ENCODE measurements at regions not wholly inside any gene's neighbourhood (a gene's known extent, or its start where the extent isn't known, plus 50 kb on each side); places are given as distances from the start of the nearest gene placed in this dataset.

DNA sequence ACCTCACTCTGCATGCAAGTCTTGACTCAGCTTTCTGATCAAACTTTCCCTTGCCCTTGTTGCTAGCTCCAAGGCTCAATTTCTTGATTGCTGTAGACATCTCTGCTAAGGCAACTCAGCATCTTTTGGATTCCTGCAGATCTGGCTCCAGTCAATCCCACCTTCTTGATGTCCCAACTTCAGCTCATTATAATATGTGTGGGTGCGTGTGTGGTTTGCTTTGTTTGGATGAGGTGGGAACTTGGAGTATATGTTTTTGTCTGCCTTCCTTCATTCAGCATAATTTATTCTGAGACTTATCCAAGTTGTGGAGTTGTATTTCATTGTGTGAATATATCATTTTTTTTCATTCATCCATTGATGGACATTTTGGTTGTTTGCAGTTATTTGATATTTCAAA, 364.8 kb upstream of the IGFBP3 start:
- CTCF ChIA-PET = interaction anchor here (1.1 to 2.4 kb wide), 4 partner anchors 14 to 363 kb away, joined by 3 to 16 read pairs (median 3); no protein-coding TSS in a partner anchor
- WGBS (ENCODE audit: insufficient coverage, insufficient replicate concordance, low lambda C conversion rate, missing lambda C conversion rate) = 46% methylated on average over 1 of the region's 1 CpG
- SMC1A ChIA-PET (ENCODE audit: uncharacterized antibody, unreplicated experiment) = interaction anchor here (0.6 to 7.2 kb wide), 12 partner anchors 8 to 363 kb away, joined by 3 to 64 read pairs (median 4); no protein-coding TSS in a partner anchor
- Histone ChIP-seq H3K9me3 (replicated peaks; ENCODE audit: control insufficient read depth, insufficient read depth, low read length) (no peaks in the 10 kb centered on the region), H3K27ac (ENCODE audit: control insufficient read depth, insufficient read depth) (no peak overlapping the region), H3K4me2 (ENCODE audit: control insufficient read depth, insufficient read depth) (no peak overlapping the region), H3K4me1 (ENCODE audit: control insufficient read depth, insufficient read depth, low read length) (no peaks in the 10 kb centered on the region), H3K36me3 (ENCODE audit: control insufficient read depth in 2 of 2, insufficient read depth in 2 of 2, low read length in 1 of 2) (no peaks in the 10 kb centered on the region), H3K4me3 (no peak overlapping the region), H3K79me2 (ENCODE audit: control insufficient read depth, insufficient read depth, low read length) (no peaks in the 10 kb centered on the region), H2AFZ (ENCODE audit: control insufficient read depth, low read depth, low read length) (no peak overlapping the region), H4K20me1 (ENCODE audit: control insufficient read depth, insufficient read depth) (no peaks in the 10 kb centered on the region), H3K9ac (ENCODE audit: control insufficient read depth, insufficient read depth, low read length) (no peak overlapping the region), H3K27me3 (replicated peaks in 1 of 2; ENCODE audit: control insufficient read depth in 2 of 2, insufficient read depth in 2 of 2, low read length in 1 of 2) (no peaks in the 10 kb centered on the region)
- no peak for TF ChIP-seq HDGF (IDR thresholded peaks at IDR 0.05)
- TF ChIP-seq, protein P1, sequence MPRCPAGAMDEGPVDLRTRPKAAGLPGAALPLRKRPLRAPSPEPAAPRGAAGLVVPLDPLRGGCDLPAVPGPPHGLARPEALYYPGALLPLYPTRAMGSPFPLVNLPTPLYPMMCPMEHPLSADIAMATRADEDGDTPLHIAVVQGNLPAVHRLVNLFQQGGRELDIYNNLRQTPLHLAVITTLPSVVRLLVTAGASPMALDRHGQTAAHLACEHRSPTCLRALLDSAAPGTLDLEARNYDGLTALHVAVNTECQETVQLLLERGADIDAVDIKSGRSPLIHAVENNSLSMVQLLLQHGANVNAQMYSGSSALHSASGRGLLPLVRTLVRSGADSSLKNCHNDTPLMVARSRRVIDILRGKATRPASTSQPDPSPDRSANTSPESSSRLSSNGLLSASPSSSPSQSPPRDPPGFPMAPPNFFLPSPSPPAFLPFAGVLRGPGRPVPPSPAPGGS (IDR thresholded peaks at IDR 0.05; ENCODE audit: borderline replicate concordance, insufficient read depth, low read depth, low read length, poor library complexity, severe bottlenecking) = no peak
- TF ChIP-seq JUNB (IDR thresholded peaks at IDR 0.05) = no peak
- TF ChIP-seq KDM1A (IDR thresholded peaks at IDR 0.05; ENCODE audit: borderline replicate concordance) = no peak
- BruUV-seq (replicated peaks) = no TSS peak
- in situ Hi-C loops (cut with MboI) = no loop called here
- no peak for FAIRE-seq
- no peak for ATAC-seq
- POLR2A ChIA-PET = no interaction called here
- DNase-seq (ENCODE audit: low read depth, low spot score) = no peak
- intact Hi-C loops (cut with micrococcal nuclease; ENCODE audit: unreplicated experiment) = no loop called here
- RAD21 ChIA-PET (ENCODE audit: unreplicated experiment) = interaction anchor here (0.9 to 7.3 kb wide), 7 partner anchors 9 to 363 kb away, joined by 3 to 35 read pairs (median 4); partner anchors contain the start of gene IGFBP3

DNA sequence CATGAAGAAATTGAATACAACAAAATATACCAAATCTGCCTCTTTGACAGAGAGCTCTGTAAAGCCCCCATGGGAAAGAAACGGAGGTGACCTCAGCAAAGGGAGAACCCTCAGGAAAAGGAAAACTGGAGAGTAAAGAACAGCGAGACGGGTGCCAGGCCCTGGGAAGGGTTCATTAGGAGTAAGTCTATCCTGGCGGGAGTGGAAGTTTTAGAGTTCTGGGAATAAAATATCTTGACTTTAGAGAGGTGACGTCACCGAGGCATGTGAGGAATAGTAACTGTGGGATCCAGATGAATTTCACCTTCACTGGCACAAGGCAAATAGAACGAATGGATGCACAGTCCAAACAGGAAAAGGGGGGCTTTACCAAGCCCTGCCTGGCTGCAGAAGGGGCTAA, 362.8 kb upstream of the IGFBP3 start:
- ChIA-PET SMC1A (ENCODE audit: uncharacterized antibody, unreplicated experiment) (interaction anchor here (1.8 kb wide), 1 partner anchor 8 kb away, joined by 5 read pairs; no protein-coding TSS in a partner anchor), POLR2A (no interaction called here), RAD21 (ENCODE audit: unreplicated experiment) (interaction anchor here (1.0 to 3.9 kb wide), 3 partner anchors 7 to 131 kb away, joined by 3 to 32 read pairs (median 16); no protein-coding TSS in a partner anchor), CTCF (interaction anchor here (1.1 kb wide), 1 partner anchor 202 kb away, joined by 3 read pairs; no protein-coding TSS in a partner anchor)
- in situ Hi-C loops (cut with MboI) = no loop called here
- FAIRE-seq (no peak), ATAC-seq (no peak), DNase-seq (ENCODE audit: low read depth, low spot score) (no peak)
- no peak overlapping the region for H3K9ac ChIP-seq (ENCODE audit: control insufficient read depth, insufficient read depth, low read length)
- WGBS (ENCODE audit: insufficient coverage, insufficient replicate concordance, low lambda C conversion rate, missing lambda C conversion rate) = 59% methylated on average over 7 of the region's 7 CpGs
- no peak overlapping the region for H2AFZ ChIP-seq (ENCODE audit: control insufficient read depth, low read depth, low read length)
- H4K20me1 ChIP-seq (ENCODE audit: control insufficient read depth, insufficient read depth) = no peaks in the 10 kb centered on the region
- no TSS peak for BruUV-seq (replicated peaks)
- no peaks in the 10 kb centered on the region for H3K36me3 ChIP-seq (ENCODE audit: control insufficient read depth in 2 of 2, insufficient read depth in 2 of 2, low read length in 1 of 2)
- no peaks in the 10 kb centered on the region for H3K4me1 ChIP-seq (ENCODE audit: control insufficient read depth, insufficient read depth, low read length)
- no peaks in the 10 kb centered on the region for H3K79me2 ChIP-seq (ENCODE audit: control insufficient read depth, insufficient read depth, low read length)
- no peaks in the 10 kb centered on the region for H3K27me3 ChIP-seq (replicated peaks in 1 of 2; ENCODE audit: control insufficient read depth in 2 of 2, insufficient read depth in 2 of 2, low read length in 1 of 2)
- H3K9me3 ChIP-seq (replicated peaks; ENCODE audit: control insufficient read depth, insufficient read depth, low read length) = no peaks in the 10 kb centered on the region
- intact Hi-C loops (cut with micrococcal nuclease; ENCODE audit: unreplicated experiment) = no loop called here
- no peak overlapping the region for H3K27ac ChIP-seq (ENCODE audit: control insufficient read depth, insufficient read depth)
- H3K4me2 ChIP-seq (ENCODE audit: control insufficient read depth, insufficient read depth) = no peak overlapping the region
- no peak overlapping the region for H3K4me3 ChIP-seq
- TF ChIP-seq ASH2L (IDR thresholded peaks at IDR 0.05; ENCODE audit: borderline replicate concordance, low read depth) = no peak
- TF ChIP-seq, protein P2, sequence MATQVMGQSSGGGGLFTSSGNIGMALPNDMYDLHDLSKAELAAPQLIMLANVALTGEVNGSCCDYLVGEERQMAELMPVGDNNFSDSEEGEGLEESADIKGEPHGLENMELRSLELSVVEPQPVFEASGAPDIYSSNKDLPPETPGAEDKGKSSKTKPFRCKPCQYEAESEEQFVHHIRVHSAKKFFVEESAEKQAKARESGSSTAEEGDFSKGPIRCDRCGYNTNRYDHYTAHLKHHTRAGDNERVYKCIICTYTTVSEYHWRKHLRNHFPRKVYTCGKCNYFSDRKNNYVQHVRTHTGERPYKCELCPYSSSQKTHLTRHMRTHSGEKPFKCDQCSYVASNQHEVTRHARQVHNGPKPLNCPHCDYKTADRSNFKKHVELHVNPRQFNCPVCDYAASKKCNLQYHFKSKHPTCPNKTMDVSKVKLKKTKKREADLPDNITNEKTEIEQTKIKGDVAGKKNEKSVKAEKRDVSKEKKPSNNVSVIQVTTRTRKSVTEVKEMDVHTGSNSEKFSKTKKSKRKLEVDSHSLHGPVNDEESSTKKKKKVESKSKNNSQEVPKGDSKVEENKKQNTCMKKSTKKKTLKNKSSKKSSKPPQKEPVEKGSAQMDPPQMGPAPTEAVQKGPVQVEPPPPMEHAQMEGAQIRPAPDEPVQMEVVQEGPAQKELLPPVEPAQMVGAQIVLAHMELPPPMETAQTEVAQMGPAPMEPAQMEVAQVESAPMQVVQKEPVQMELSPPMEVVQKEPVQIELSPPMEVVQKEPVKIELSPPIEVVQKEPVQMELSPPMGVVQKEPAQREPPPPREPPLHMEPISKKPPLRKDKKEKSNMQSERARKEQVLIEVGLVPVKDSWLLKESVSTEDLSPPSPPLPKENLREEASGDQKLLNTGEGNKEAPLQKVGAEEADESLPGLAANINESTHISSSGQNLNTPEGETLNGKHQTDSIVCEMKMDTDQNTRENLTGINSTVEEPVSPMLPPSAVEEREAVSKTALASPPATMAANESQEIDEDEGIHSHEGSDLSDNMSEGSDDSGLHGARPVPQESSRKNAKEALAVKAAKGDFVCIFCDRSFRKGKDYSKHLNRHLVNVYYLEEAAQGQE (IDR thresholded peaks at IDR 0.05; ENCODE audit: low read depth, low read length) = no peak
- TF ChIP-seq, protein P3, sequence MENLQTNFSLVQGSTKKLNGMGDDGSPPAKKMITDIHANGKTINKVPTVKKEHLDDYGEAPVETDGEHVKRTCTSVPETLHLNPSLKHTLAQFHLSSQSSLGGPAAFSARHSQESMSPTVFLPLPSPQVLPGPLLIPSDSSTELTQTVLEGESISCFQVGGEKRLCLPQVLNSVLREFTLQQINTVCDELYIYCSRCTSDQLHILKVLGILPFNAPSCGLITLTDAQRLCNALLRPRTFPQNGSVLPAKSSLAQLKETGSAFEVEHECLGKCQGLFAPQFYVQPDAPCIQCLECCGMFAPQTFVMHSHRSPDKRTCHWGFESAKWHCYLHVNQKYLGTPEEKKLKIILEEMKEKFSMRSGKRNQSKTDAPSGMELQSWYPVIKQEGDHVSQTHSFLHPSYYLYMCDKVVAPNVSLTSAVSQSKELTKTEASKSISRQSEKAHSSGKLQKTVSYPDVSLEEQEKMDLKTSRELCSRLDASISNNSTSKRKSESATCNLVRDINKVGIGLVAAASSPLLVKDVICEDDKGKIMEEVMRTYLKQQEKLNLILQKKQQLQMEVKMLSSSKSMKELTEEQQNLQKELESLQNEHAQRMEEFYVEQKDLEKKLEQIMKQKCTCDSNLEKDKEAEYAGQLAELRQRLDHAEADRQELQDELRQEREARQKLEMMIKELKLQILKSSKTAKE (IDR thresholded peaks at IDR 0.05; ENCODE audit: low read depth, poor library complexity, severe bottlenecking) = no peak
- TF ChIP-seq YBX1 (IDR thresholded peaks at IDR 0.05) = no peak
- TF ChIP-seq, protein P4, sequence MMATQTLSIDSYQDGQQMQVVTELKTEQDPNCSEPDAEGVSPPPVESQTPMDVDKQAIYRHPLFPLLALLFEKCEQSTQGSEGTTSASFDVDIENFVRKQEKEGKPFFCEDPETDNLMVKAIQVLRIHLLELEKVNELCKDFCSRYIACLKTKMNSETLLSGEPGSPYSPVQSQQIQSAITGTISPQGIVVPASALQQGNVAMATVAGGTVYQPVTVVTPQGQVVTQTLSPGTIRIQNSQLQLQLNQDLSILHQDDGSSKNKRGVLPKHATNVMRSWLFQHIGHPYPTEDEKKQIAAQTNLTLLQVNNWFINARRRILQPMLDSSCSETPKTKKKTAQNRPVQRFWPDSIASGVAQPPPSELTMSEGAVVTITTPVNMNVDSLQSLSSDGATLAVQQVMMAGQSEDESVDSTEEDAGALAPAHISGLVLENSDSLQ (IDR thresholded peaks at IDR 0.05) = no peak
